Astrocyte of the spinal cord (primary cell): ENCODE measurements at regions not wholly inside any gene's neighbourhood (a gene's known extent, or its start where the extent isn't known, plus 50 kb on each side); places are given as distances from the start of the nearest gene placed in this dataset.

ENCODE experiments used
- DNase-seq: peaks from one replicate; pipeline ENCODE4 v3.0.0; 2011; ENCODE audit warnings: low read depth, low spot score
- H3K4me3 ChIP-seq: 2 replicates; pipeline ENCODE4 v1.5.1; 2011; ENCODE audit warnings: low read depth, mild to moderate bottlenecking, low read length, moderate library complexity
- in situ Hi-C: cut with HindIII; loops from 2 replicates; pipeline ENCODE4 v1.10.0; 2017; ENCODE audit warnings: low sequenced_read_pairs
- TF ChIP-seq, protein P1 (sequence below): IDR thresholded peaks from 2 replicates; pipeline ENCODE4 v1.5.1; 2012; ENCODE audit warnings: low read depth, mild to moderate bottlenecking, low read length, inconsistent platforms

DNA sequence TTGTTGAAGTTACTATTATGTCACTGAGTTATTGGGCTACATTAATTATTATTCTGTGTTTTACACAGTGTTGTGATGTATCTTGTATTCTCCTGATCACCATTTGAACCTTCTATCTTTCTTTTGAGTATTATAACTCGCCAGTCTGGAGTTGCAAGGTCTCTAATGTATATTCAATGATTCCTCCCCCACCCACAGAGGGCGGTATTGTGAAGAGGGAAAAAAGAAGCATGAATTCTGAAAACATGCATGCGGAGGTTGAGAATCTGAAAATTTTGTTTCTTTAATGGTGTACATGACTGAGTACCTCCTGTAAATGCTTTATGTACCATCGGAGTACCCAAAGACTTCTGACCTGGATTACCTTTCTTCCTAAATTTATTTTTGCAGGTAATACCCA lies 266.6 kb downstream of the NR4A2 start:
- in situ Hi-C loops, result no loop called here
- TF ChIP-seq, protein P1, sequence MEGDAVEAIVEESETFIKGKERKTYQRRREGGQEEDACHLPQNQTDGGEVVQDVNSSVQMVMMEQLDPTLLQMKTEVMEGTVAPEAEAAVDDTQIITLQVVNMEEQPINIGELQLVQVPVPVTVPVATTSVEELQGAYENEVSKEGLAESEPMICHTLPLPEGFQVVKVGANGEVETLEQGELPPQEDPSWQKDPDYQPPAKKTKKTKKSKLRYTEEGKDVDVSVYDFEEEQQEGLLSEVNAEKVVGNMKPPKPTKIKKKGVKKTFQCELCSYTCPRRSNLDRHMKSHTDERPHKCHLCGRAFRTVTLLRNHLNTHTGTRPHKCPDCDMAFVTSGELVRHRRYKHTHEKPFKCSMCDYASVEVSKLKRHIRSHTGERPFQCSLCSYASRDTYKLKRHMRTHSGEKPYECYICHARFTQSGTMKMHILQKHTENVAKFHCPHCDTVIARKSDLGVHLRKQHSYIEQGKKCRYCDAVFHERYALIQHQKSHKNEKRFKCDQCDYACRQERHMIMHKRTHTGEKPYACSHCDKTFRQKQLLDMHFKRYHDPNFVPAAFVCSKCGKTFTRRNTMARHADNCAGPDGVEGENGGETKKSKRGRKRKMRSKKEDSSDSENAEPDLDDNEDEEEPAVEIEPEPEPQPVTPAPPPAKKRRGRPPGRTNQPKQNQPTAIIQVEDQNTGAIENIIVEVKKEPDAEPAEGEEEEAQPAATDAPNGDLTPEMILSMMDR, result no peak
- H3K4me3 ChIP-seq, result no peak overlapping the region
- DNase-seq, result no peak

DNA sequence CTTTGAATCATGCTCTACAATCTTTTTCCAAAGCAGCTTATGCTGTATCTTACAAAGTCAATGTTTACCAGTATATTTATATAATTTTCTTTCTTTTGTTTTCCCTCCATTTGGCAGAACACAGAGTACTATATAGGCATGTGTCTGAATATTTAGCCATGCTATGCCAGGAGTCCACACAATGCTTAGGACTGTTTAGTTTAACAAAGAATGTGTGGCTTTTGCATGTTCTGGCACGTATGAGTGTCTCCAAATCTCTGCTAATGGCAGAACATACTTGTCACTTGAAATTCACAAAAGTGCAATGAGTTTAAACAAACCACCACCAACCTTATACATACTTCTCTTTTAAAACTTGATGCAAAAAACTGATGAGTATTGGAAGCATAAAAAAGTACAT lies 268.0 kb downstream of the NR4A2 start:
- in situ Hi-C loops, result no loop called here
- no peak overlapping the region for H3K4me3 ChIP-seq
- TF ChIP-seq, protein P1, result no peak
- DNase-seq, result no peak

DNA sequence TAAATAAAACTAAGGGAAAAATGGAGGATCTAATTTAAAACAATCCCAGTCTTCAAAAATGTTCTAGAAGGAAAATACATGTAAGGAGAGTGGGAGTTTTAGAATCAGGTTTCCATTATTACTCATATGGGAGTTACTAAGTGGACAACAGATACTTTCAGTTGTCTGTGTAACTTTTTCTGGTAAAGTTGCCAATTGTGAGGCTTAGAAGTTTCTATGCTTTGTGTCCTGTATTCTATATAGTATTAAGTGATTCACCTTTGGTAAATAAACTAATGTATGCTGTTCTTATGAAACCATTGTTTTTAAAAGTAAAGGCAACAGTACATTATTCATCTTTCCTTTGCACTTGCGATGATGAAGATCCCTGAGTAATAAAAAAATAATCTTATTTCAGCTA lies 274.9 kb downstream of the NR4A2 start:
- TF ChIP-seq, protein P1, result no peak
- in situ Hi-C loops, result no loop called here
- no peak overlapping the region for H3K4me3 ChIP-seq
- no peak for DNase-seq

DNA sequence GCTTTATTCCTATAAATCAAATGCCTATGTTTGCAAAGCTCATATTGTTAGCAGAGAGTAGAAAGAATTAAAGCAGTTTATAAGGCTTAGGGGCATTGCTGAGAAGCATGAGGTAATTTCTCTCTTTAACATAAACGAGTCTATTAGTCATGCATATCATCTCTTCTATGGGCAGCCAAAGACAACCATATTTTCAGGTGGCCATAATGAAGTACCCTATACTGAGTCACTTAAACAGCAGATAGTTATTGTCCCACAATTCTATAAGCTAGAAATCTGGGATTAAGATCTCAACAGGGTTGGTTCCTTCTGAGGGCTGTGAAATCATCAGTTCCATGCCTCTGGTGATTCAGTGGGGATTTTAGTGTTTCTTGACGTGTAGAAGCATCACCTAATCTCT lies 277.5 kb downstream of the NR4A2 start:
- TF ChIP-seq, protein P1, result no peak
- in situ Hi-C loops, result no loop called here
- H3K4me3 ChIP-seq, result no peak overlapping the region
- DNase-seq, result no peak

DNA sequence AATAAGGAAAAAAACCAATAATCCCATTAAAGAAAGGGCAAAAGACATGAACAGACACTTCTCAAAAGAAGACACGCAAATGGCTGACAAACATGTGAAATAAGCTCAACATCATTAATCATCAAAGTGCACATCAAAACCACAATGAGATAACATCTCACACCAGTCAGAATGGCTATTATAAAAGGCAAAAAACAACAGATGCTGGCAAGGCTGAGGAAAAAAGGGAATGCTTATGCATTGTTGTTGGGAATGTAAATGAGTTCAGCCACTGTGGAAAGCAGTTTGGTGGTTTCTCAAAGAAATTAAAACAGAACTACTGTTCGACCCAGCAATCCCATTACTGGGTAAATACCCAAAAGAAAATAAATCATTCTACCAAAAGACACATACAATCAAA lies 285.6 kb downstream of the NR4A2 start:
- TF ChIP-seq, protein P1, result no peak

DNA sequence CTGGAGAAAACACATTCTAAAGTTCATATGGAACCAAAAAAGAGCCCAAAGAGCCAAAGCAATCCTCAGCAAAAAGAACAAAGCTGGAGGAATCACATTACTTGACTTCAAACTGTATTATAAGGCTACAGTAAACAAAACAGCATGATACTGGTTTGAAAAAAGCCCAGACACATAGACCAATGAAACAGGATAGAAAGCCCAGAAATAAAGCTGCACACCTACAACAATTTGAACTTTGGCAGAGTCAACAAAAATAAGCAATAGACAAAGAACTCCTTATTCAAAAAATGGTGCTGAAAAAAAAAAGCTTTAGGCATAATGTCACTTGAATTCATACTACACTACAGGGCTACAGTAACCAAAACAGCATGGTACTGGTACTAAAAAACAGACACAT lies 289.6 kb downstream of the NR4A2 start:
- TF ChIP-seq, protein P1, result no peak
- in situ Hi-C loops, result no loop called here
- no peak for DNase-seq
- H3K4me3 ChIP-seq, result no peak overlapping the region

More for the DNA sequence above, 285.6 kb downstream of the NR4A2 start:
- no peak overlapping the region for H3K4me3 ChIP-seq
- in situ Hi-C loops, result no loop called here
- DNase-seq, result no peak

DNA sequence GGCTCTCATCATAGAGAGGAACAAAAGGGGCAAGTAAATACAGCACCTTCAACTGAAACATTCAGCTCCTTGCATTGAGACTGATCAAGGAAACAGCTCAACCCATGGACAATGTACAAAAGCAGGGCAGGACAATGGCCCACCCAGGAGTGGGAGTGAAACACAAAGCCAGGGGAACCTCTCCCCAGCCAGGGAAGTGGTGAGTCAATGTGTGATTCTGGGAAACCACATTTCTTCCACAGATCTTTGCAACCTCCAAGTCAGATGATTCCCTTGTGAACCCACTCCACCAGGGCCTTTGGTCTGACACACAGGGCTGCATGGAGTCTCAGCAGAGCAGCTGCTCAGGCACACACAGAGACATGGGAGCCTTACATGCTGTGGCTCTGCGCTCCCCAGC lies 294.5 kb downstream of the NR4A2 start:
- no peak overlapping the region for H3K4me3 ChIP-seq
- in situ Hi-C loops, result no loop called here
- no peak for DNase-seq
- TF ChIP-seq, protein P1, result no peak
